HUES64 (cell line): ENCODE measurements at regions not wholly inside any gene's neighbourhood (a gene's known extent, or its start where the extent isn't known, plus 50 kb on each side); places are given as distances from the start of the nearest gene placed in this dataset.

Experiments used
- H3K27ac ChIP-seq: 2 replicates; pipeline ENCODE4 v1.7.0; 2013; ENCODE audit warnings: low read depth, low read length, inconsistent platforms
- H3K27me3 ChIP-seq: 2 replicates; pipeline ENCODE4 v1.6.1; 2013; ENCODE audit warnings: mild to moderate bottlenecking, low read length; ENCODE audit not compliant: insufficient read depth
- H3K36me3 ChIP-seq: 2 replicates; pipeline ENCODE4 v1.6.1; 2013; ENCODE audit warnings: mild to moderate bottlenecking, low read length; ENCODE audit not compliant: insufficient read depth
- H3K4me1 ChIP-seq: 2 replicates; pipeline ENCODE4 v1.6.1; 2013; ENCODE audit warnings: mild to moderate bottlenecking, low read length, moderate library complexity; ENCODE audit not compliant: insufficient read depth
- H3K4me3 ChIP-seq: 2 replicates; pipeline ENCODE4 v1.5.1; 2013; ENCODE audit warnings: mild to moderate bottlenecking, low read length, moderate library complexity
- H3K9ac ChIP-seq: 2 replicates; pipeline ENCODE4 v1.6.1; 2013; ENCODE audit warnings: mild to moderate bottlenecking, low read depth, low read length
- H3K9me3 ChIP-seq: 2 replicates; pipeline ENCODE4 v1.6.1; 2013; ENCODE audit warnings: low read depth, low read length; ENCODE audit not compliant: insufficient read depth
- WGBS: fragments of 150-250, 120-280 bp; methylation state at CpG from one replicate; pipeline ENCODE4 v1.1.7; 2013; ENCODE audit warnings: missing lambda C conversion rate; 5-methylcytosine and 5-hydroxymethylcytosine counted together

GRCh38 chr4:126834854-126835253 lies 797.9 kb upstream of the INTU start:
- Histone ChIP-seq H3K36me3 (no peaks in the 10 kb centered on the region), H3K9ac (no peak overlapping the region), H3K27me3 (no peaks in the 10 kb centered on the region), H3K27ac (no peak overlapping the region), H3K4me1 (no peaks in the 10 kb centered on the region), H3K4me3 (no peak overlapping the region), H3K9me3 (peaks cover 2% of the 10 kb centered on the region; the same call in 1 of the 2 replicates)

DNA sequence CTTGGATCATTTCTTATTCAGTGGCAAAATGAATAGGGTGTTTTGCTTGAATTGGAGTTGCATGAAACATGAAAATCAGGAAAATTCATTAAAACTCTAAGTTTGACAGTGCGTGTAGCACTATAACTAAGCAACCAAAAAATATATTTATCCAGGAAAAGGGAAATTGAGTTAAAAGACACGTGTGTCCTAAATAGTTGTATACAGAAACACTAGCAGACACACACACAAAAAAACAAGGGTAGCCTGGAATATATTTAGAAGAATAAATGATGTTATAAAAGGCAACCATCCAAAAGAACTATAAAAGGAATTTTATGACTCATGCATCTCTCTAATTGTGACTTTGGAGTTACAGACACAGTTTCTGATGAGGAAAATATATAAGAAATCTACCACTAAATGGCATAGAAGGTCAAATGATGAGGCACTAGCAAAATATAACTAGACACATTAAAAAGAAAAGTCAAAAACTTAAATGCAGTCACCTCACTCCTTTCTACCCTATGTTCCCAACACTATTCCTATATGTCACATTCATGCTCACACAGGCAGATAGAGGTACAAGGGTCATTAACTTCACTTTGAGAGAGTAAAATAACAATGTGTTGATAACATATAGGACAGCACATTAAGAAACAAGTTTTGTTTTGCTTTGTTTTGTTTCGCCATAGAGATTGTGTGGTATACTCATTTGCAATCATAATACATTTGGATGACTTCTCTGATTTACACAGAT lies 793.6 kb upstream of the INTU start:
- no peaks in the 10 kb centered on the region for H3K4me1 ChIP-seq
- no peaks in the 10 kb centered on the region for H3K36me3 ChIP-seq
- peaks cover 20% of the 10 kb centered on the region for H3K9me3 ChIP-seq
- no peak overlapping the region for H3K4me3 ChIP-seq
- no CpG with 5 or more reads among the region's 3 CpGs for WGBS
- H3K27me3 ChIP-seq = no peaks in the 10 kb centered on the region
- H3K9ac ChIP-seq = no peak overlapping the region
- H3K27ac ChIP-seq = no peak overlapping the region

- H3K4me1 ChIP-seq = no peaks in the 10 kb centered on the region
- peaks cover 21% of the 10 kb centered on the region for H3K9me3 ChIP-seq
- no peak overlapping the region for H3K9ac ChIP-seq
- no peaks in the 10 kb centered on the region for H3K27me3 ChIP-seq
- no peak overlapping the region for H3K4me3 ChIP-seq
- H3K27ac ChIP-seq = no peak overlapping the region
- no peaks in the 10 kb centered on the region for H3K36me3 ChIP-seq
- WGBS = 95% methylated on average over 5 of the region's 5 CpGs
Measured at GRCh38 chr4:126843492-126844067, 789.2 kb upstream of the INTU start.

DNA sequence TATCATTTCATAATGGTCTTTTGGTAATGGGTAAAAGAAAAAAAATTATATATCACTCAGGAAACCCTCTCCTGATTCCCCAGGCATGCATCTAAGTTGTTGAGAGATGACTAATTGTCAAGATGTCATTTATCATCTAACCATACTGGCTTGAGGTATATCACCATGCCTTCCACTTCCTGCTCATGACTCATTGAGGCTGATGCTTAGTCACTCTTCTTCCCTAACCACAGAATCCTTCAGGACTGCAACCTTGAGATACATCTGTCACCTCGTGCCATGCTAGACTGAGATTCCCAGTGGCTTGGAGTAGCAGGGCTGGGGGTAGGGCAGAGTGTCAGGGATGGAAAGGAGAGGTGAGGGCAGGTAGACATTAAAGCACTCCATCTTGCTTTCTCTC lies 782.5 kb upstream of the INTU start:
- Histone ChIP-seq H3K27me3 (no peaks in the 10 kb centered on the region), H3K4me1 (no peaks in the 10 kb centered on the region), H3K4me3 (no peak overlapping the region), H3K9me3 (no peaks in the 10 kb centered on the region), H3K27ac (no peak overlapping the region), H3K9ac (no peak overlapping the region), H3K36me3 (no peaks in the 10 kb centered on the region)
- 20% methylated on average over 1 of the region's 1 CpG for WGBS

GRCh38 chr4:126851391-126851790 lies 781.4 kb upstream of the INTU start:
- WGBS = 100% methylated on average over 1 of the region's 1 CpG
- H3K4me3 ChIP-seq = no peak overlapping the region
- no peak overlapping the region for H3K27ac ChIP-seq
- no peaks in the 10 kb centered on the region for H3K9me3 ChIP-seq
- H3K9ac ChIP-seq = no peak overlapping the region
- H3K4me1 ChIP-seq = no peaks in the 10 kb centered on the region
- H3K27me3 ChIP-seq = no peaks in the 10 kb centered on the region
- no peaks in the 10 kb centered on the region for H3K36me3 ChIP-seq

GRCh38 chr4:126853715-126854114 lies 779.0 kb upstream of the INTU start:
- Histone ChIP-seq H3K36me3 (no peaks in the 10 kb centered on the region), H3K27me3 (no peaks in the 10 kb centered on the region), H3K27ac (no peak overlapping the region), H3K4me3 (no peak overlapping the region), H3K9me3 (no peaks in the 10 kb centered on the region), H3K9ac (no peak overlapping the region), H3K4me1 (no peaks in the 10 kb centered on the region)

DNA sequence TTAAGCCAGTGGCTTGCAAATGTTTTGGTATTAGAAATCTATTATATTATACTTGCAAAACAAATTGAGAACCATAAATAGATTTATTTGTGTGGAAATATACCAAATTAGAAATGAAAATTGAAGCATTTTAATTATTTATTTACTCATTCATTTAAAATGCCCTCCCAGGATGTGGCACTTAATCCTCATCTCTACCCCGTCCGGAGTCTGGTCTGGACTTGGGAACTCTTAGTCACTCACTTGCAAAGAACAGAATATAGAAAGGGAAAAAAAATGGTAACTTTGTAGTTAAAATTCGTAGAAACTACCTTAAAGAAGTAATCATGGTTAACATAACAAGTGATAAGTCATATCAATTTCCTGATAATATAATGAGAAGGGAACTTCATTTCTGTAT lies 775.9 kb upstream of the INTU start:
- H3K27ac ChIP-seq = no peak overlapping the region
- WGBS = no CpG with 5 or more reads among the region's 3 CpGs
- H3K4me1 ChIP-seq = no peaks in the 10 kb centered on the region
- no peak overlapping the region for H3K4me3 ChIP-seq
- H3K36me3 ChIP-seq = no peaks in the 10 kb centered on the region
- no peaks in the 10 kb centered on the region for H3K27me3 ChIP-seq
- no peaks in the 10 kb centered on the region for H3K9me3 ChIP-seq
- H3K9ac ChIP-seq = no peak overlapping the region

DNA sequence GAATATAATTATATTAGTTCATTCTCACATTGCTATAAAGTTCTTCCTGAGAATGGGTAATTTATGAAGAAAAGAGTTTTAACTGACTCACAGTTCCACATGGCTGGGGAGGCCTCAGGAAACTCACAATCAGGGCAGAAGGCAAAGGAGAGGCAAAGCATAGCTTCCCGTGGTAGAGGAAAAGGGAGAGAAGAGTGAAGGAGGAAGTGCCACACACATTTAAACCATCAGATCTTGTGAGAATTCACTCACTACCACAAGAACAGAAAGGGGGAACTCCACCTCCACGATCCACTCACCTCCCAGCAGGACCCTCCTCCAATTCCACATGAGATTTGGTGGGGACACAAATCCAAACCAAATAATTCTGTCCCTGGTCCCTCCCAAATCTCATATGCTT lies 773.4 kb upstream of the INTU start:
- Histone ChIP-seq H3K27ac (no peak overlapping the region), H3K36me3 (no peaks in the 10 kb centered on the region), H3K4me3 (no peak overlapping the region), H3K27me3 (no peaks in the 10 kb centered on the region), H3K4me1 (no peaks in the 10 kb centered on the region), H3K9me3 (no peaks in the 10 kb centered on the region), H3K9ac (no peak overlapping the region)
- WGBS = 89% methylated on average over 1 of the region's 2 CpGs

GRCh38 chr4:126859872-126860271 lies 772.9 kb upstream of the INTU start:
- Histone ChIP-seq H3K4me3 (no peak overlapping the region), H3K9me3 (no peaks in the 10 kb centered on the region), H3K36me3 (no peaks in the 10 kb centered on the region), H3K27ac (no peak overlapping the region), H3K4me1 (no peaks in the 10 kb centered on the region), H3K27me3 (no peaks in the 10 kb centered on the region), H3K9ac (no peak overlapping the region)
- 95% methylated on average over 2 of the region's 2 CpGs for WGBS

- Histone ChIP-seq H3K9me3 (no peaks in the 10 kb centered on the region), H3K4me1 (no peaks in the 10 kb centered on the region), H3K36me3 (no peaks in the 10 kb centered on the region), H3K9ac (no peak overlapping the region), H3K4me3 (no peak overlapping the region), H3K27ac (no peak overlapping the region), H3K27me3 (no peaks in the 10 kb centered on the region)
- WGBS = 93% methylated on average over 1 of the region's 1 CpG
Measured at GRCh38 chr4:126860308-126860707, 772.4 kb upstream of the INTU start.

DNA sequence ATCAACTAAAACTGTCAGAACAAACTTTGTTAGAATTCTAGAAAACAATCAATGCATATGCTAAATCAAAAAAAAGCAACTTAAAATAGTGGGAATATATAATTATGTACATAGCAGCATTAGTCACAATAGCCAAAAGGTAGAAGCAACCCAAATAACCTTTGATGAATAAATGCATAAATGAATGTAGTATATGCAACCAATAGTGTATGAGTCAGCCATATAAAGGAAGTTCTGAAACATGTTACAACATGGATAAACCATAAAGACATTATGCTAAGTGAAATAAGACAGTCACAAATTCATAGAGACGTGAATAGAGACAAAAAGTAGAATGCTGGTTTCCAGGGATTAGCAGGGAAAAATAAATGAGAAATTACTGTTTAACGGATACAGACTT lies 762.8 kb upstream of the INTU start:
- no peaks in the 10 kb centered on the region for H3K4me1 ChIP-seq
- 97% methylated on average over 2 of the region's 2 CpGs for WGBS
- 0 out of 2 replicates have a peak, but pooled peaks cover 13% of the 10 kb centered on the region for H3K9me3 ChIP-seq
- no peaks in the 10 kb centered on the region for H3K27me3 ChIP-seq
- H3K36me3 ChIP-seq = no peaks in the 10 kb centered on the region
- no peak overlapping the region for H3K27ac ChIP-seq
- no peak overlapping the region for H3K4me3 ChIP-seq
- H3K9ac ChIP-seq = no peak overlapping the region

DNA sequence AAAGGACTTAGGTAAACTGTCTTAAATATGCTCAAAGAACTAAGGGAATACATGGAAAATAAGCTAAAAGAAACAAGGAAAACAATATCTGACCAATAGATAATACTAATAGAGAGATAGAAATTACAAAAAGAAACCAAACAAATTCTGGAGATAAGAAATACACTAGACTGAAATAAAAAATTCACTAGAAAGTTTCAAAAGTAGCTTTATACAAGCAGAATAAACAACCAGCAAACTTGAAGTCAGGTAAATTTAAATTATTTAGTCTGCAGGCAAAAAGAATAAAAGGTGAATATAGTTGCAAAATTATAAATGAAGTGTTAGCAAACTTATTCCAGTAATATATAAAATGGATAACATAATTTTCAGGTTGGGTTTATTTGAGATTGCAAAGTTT lies 760.9 kb upstream of the INTU start:
- H3K4me1 ChIP-seq = no peaks in the 10 kb centered on the region
- H3K36me3 ChIP-seq = no peaks in the 10 kb centered on the region
- H3K9ac ChIP-seq = no peak overlapping the region
- H3K9me3 ChIP-seq = 0 out of 2 replicates have a peak, but pooled peaks cover 9% of the 10 kb centered on the region
- H3K27ac ChIP-seq = no peak overlapping the region
- no peak overlapping the region for H3K4me3 ChIP-seq
- H3K27me3 ChIP-seq = no peaks in the 10 kb centered on the region
